Neuron (in vitro differentiated cells): ENCODE measurements at regions not wholly inside any gene's neighbourhood (a gene's known extent, or its start where the extent isn't known, plus 50 kb on each side); places are given as distances from the start of the nearest gene placed in this dataset.
"Not testable (repeated sequence)": the region's sequence is repeated elsewhere in the genome, so short reads cannot be mapped to it uniquely, and the experiment has no call there.

ENCODE experiments used
- H2AFZ ChIP-seq: one replicate; pipeline ENCODE4 v1.6.1; 2013; ENCODE audit warnings: low read depth, mild to moderate bottlenecking, inconsistent platforms, low read length, moderate library complexity
- H3K27me3 ChIP-seq: one replicate; pipeline ENCODE4 v1.6.1; 2013; ENCODE audit warnings: low read length; ENCODE audit not compliant: insufficient read depth
- H3K36me3 ChIP-seq: one replicate; pipeline ENCODE4 v1.6.1; 2013; ENCODE audit warnings: low read length; ENCODE audit not compliant: insufficient read depth
- H3K4me1 ChIP-seq: one replicate; pipeline ENCODE4 v1.6.1; 2013; ENCODE audit warnings: low read length; ENCODE audit not compliant: insufficient read depth
- H3K4me3 ChIP-seq: 2 replicates; pipeline ENCODE4 v1.5.1; 2013; ENCODE audit warnings: mild to moderate bottlenecking, low read length, moderate library complexity
- H3K9me3 ChIP-seq: one replicate; pipeline ENCODE4 v1.6.1; 2013; ENCODE audit warnings: low read length

- peaks cover 13% of the 10 kb centered on the region for H3K4me1 ChIP-seq
- H3K4me3 ChIP-seq: no peak overlapping the region
- H3K9me3 ChIP-seq: no peaks in the 10 kb centered on the region
- no peaks in the 10 kb centered on the region for H3K36me3 ChIP-seq
- no peak overlapping the region for H2AFZ ChIP-seq
- H3K27me3 ChIP-seq: no peaks in the 10 kb centered on the region
Measured at GRCh38 chr3:124043023-124043422, 51.1 kb upstream of the ROPN1 start.

- H3K9me3 ChIP-seq: no peaks in the 10 kb centered on the region
- H3K4me1 ChIP-seq: peaks cover 13% of the 10 kb centered on the region
- no peaks in the 10 kb centered on the region for H3K27me3 ChIP-seq
- no peak overlapping the region for H2AFZ ChIP-seq
- no peak overlapping the region for H3K4me3 ChIP-seq
- no peaks in the 10 kb centered on the region for H3K36me3 ChIP-seq
Measured at GRCh38 chr3:124044956-124045355, 53.0 kb upstream of the ROPN1 start.

DNA sequence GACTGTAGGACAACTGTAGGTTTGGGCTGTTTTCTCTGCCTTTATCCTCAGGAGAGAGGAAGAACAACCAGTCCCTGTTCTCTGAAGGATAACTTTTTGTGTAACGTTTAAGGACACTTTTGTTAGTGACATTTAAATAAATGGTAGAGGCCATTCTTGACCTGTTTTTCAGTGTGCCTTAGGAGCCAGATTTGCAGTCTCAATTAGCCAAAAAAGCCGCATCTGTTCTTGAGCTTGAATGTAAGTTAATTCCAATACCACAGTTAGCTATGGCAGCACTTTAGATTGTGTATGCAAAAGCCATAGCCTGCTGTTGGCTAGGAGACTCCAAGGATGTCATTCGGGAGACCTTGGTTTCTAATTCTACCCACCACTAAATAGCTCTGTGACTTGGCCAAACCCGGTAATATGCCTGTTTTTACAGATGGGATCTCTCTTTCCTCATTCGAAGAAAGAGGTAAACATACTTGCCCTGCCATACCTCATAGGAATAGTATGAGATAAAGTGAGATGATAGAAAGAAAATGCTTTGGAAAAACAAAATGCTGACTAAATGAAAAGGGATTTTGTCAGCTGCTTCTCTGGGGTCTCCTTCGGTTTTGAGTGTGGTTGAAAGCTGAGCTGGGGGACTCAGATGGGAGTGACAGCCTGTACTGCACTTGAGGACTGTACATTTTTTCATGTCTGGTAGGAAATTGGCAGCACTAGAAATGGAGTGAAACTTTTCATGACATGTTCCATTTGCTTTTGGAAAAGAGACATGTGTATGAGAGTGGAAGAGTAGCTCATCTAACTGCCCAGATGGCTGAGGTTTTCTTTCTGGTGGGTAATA is 57.3 kb upstream of the ROPN1 start:
- no peaks in the 10 kb centered on the region for H3K4me1 ChIP-seq
- no peak overlapping the region for H2AFZ ChIP-seq
- H3K4me3 ChIP-seq: no peak overlapping the region

GRCh38 chr3:124051636-124052035 is 59.7 kb upstream of the ROPN1 start:
- Histone ChIP-seq H3K4me1 (peaks cover 5% of the 10 kb centered on the region), H3K4me3 (no peak overlapping the region), H3K27me3 (no peaks in the 10 kb centered on the region), H3K9me3 (no peaks in the 10 kb centered on the region), H2AFZ (no peak overlapping the region), H3K36me3 (no peaks in the 10 kb centered on the region)

More for the DNA sequence above, 57.3 kb upstream of the ROPN1 start:
- Histone ChIP-seq H3K36me3 (no peaks in the 10 kb centered on the region), H3K27me3 (no peaks in the 10 kb centered on the region), H3K9me3 (no peaks in the 10 kb centered on the region)

DNA sequence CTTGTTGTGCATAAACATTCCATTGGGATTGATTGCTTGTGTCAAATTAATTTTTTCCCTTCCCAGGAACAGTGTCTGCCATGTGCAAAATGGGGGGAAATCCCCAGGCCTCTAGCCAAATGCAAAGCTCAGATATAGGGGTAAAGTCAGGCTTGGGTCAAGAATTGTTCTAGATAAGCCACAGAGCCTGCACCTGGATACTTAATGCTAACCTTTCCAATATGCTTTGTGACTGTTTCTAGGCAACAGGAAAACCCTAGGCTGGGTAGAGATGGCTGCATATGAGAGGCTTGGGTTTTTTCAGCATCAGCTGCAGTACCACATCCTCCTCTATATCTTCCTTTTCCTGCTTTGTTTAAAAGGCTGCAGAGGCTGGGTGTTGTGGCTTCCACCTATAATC is 61.9 kb upstream of the ROPN1 start:
- Histone ChIP-seq H3K36me3 (no peaks in the 10 kb centered on the region), H2AFZ (no peak overlapping the region), H3K27me3 (no peaks in the 10 kb centered on the region), H3K4me1 (peaks cover 5% of the 10 kb centered on the region), H3K4me3 (no peak overlapping the region), H3K9me3 (no peaks in the 10 kb centered on the region)

DNA sequence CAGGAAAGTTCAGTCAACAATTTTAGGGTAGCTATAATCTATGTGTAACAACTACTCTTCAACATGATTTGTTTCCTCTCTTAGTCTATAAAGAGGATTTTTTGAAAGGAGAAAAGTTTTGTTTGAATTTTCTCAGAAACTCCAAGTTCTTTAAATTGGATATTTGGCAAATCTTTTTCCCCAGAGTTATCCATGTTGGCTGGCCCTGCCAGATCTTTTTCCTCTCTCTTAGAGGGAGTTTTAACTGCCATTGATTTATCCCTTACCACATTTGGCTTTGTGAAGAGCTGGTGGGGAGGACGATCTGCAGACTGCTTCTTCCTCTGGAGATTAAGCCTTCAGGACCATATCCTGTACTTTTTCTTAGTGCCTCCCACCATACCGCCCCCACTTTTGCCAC is 64.9 kb upstream of the ROPN1 start:
- no peaks in the 10 kb centered on the region for H3K36me3 ChIP-seq
- H3K4me1 ChIP-seq: peaks cover 8% of the 10 kb centered on the region
- H2AFZ ChIP-seq: no peak overlapping the region
- H3K27me3 ChIP-seq: no peaks in the 10 kb centered on the region
- H3K9me3 ChIP-seq: no peaks in the 10 kb centered on the region
- H3K4me3 ChIP-seq: no peak overlapping the region

GRCh38 chr3:124057420-124057819 is 65.5 kb upstream of the ROPN1 start:
- H3K4me1 ChIP-seq: peaks cover 8% of the 10 kb centered on the region
- no peaks in the 10 kb centered on the region for H3K27me3 ChIP-seq
- H2AFZ ChIP-seq: no peak overlapping the region
- no peaks in the 10 kb centered on the region for H3K9me3 ChIP-seq
- no peaks in the 10 kb centered on the region for H3K36me3 ChIP-seq
- no peak overlapping the region for H3K4me3 ChIP-seq

- Histone ChIP-seq H3K4me3 (no peak overlapping the region), H2AFZ (no peak overlapping the region), H3K27me3 (no peaks in the 10 kb centered on the region), H3K4me1 (peaks cover 16% of the 10 kb centered on the region), H3K36me3 (no peaks in the 10 kb centered on the region), H3K9me3 (no peaks in the 10 kb centered on the region)
Measured at GRCh38 chr3:124059580-124059979, 67.7 kb upstream of the ROPN1 start.

GRCh38 chr3:124063197-124063909 is 71.4 kb upstream of the ROPN1 start:
- Histone ChIP-seq H3K4me1 (peaks cover 13% of the 10 kb centered on the region), H3K9me3 (no peaks in the 10 kb centered on the region), H3K27me3 (no peaks in the 10 kb centered on the region), H3K36me3 (no peaks in the 10 kb centered on the region), H2AFZ (no peak overlapping the region), H3K4me3 (no peak overlapping the region)

DNA sequence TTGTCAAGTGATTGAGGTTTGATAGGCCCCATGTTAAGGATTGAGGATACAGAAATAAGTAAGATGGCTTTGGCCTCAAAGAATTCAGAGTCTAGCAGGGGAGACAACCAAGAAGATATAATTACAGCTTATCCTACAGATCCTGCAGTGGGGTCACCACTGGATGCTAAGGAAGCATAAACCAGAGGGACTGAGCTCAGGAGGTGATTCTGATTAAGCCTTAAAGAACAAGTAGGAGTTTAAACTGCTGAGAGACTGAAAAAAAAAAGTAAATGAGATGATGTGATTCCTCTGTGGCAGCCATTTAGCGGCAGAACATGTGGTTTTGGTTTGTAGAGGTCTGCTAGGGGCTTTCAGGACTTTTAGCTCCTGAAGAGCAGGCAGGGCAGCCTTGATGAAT is 72.1 kb upstream of the ROPN1 start:
- no peak overlapping the region for H2AFZ ChIP-seq
- no peaks in the 10 kb centered on the region for H3K9me3 ChIP-seq

DNA sequence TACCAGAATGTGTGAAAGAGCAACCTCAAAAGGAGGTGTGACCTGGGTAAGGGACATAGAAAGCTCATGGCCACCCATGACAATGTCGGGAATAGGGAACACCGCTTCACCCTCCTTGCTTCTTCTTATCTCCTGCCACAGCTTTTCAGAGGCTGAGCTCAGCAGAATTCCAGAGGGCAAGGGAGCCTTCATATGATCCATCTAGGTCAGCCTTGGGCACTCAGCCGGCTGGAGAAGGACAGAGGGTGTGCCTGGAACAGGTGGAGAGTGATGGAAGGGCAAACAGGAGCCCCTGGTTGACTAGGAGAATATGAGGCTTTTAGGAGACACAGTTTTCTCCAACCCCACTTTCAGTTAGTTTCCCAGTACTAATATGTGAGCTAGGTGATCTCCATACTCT is 74.6 kb upstream of the ROPN1 start:
- not testable (repeated sequence) for H2AFZ ChIP-seq, H3K9me3 ChIP-seq, H3K4me3 ChIP-seq, H3K27me3 ChIP-seq, H3K36me3 ChIP-seq
- peaks cover 12% of the 10 kb centered on the region for H3K4me1 ChIP-seq

More for the DNA sequence above, 72.1 kb upstream of the ROPN1 start:
- H3K36me3 ChIP-seq: no peaks in the 10 kb centered on the region
- H3K4me1 ChIP-seq: peaks cover 13% of the 10 kb centered on the region
- no peaks in the 10 kb centered on the region for H3K27me3 ChIP-seq
- no peak overlapping the region for H3K4me3 ChIP-seq

GRCh38 chr3:124069706-124070105 is 77.8 kb upstream of the ROPN1 start:
- H2AFZ ChIP-seq, H3K4me3 ChIP-seq: not testable (repeated sequence)

GRCh38 chr3:124075090-124075489 is 83.2 kb upstream of the ROPN1 start:
- not testable (repeated sequence) for H3K4me3 ChIP-seq, H3K9me3 ChIP-seq, H3K4me1 ChIP-seq, H2AFZ ChIP-seq, H3K27me3 ChIP-seq, H3K36me3 ChIP-seq

More at GRCh38 chr3:124069706-124070105, 77.8 kb upstream of the ROPN1 start:
- not testable (repeated sequence) for H3K9me3 ChIP-seq, H3K4me1 ChIP-seq, H3K36me3 ChIP-seq, H3K27me3 ChIP-seq
